NCI-H2196 (cell line): ENCODE measurements at regions not wholly inside any gene's neighbourhood (a gene's known extent, or its start where the extent isn't known, plus 50 kb on each side); places are given as distances from the start of the nearest gene placed in this dataset.

Source experiments
- DNase-seq: peaks from one replicate; lab custom pipeline; 2025; ENCODE audit not compliant: unreplicated experiment; lab: John Stamatoyannopoulos, UW

- DNase-seq = no peak
Observed at GRCh38 chr10:131784363-131785120, 116.3 kb upstream of the PPP2R2D start.

GRCh38 chr10:131785121-131785460, 115.7 kb upstream of the PPP2R2D start:
- no peak for DNase-seq

GRCh38 chr10:131786756-131787605, 113.8 kb upstream of the PPP2R2D start:
- peak; percentile 30 for DNase-seq

GRCh38 chr10:131787961-131788360, 112.8 kb upstream of the PPP2R2D start:
- no peak for DNase-seq

GRCh38 chr10:131788386-131788785, 112.4 kb upstream of the PPP2R2D start:
- DNase-seq = no peak

GRCh38 chr10:131789516-131789915, 111.3 kb upstream of the PPP2R2D start:
- DNase-seq = no peak

GRCh38 chr10:131790021-131790420, 110.8 kb upstream of the PPP2R2D start:
- DNase-seq = no peak

GRCh38 chr10:131792011-131792651, 108.7 kb upstream of the PPP2R2D start:
- no peak for DNase-seq

GRCh38 chr10:131792809-131793208, 108.0 kb upstream of the PPP2R2D start:
- no peak for DNase-seq

- DNase-seq = no peak
Observed at GRCh38 chr10:131795761-131796160, 105.0 kb upstream of the PPP2R2D start.

- DNase-seq = no peak
Observed at GRCh38 chr10:131797626-131798025, 103.2 kb upstream of the PPP2R2D start.

- no peak for DNase-seq
Observed at GRCh38 chr10:131799429-131799828, 101.4 kb upstream of the PPP2R2D start.

- DNase-seq = no peak
Observed at GRCh38 chr10:131802156-131802915, 98.5 kb upstream of the PPP2R2D start.

- no peak for DNase-seq
Observed at GRCh38 chr10:131802996-131803395, 97.8 kb upstream of the PPP2R2D start.

GRCh38 chr10:131803860-131804425, 96.9 kb upstream of the PPP2R2D start:
- DNase-seq = no peak

- no peak for DNase-seq
Observed at GRCh38 chr10:131804551-131805295, 96.1 kb upstream of the PPP2R2D start.

- DNase-seq = no peak
Observed at GRCh38 chr10:131805696-131806095, 95.1 kb upstream of the PPP2R2D start.

- DNase-seq = no peak
Observed at GRCh38 chr10:131806146-131806545, 94.7 kb upstream of the PPP2R2D start.

- DNase-seq = no peak
Observed at GRCh38 chr10:131806646-131807317, 94.0 kb upstream of the PPP2R2D start.
